ENCODE measurements at regions not wholly inside any gene's neighbourhood (a gene's known extent, or its start where the extent isn't known, plus 50 kb on each side); places are given as distances from the start of the nearest gene placed in this dataset.

- WGBS = 89% methylated on average over 1 of the region's 1 CpG
- DNase-seq (ENCODE audit: low read depth in 6 of 9, low spot score in 9 of 9) = no peak
- H3K27ac ChIP-seq (ENCODE audit: low read depth in 1 of 2, low read length in 1 of 2) = no peak overlapping the region
- no peaks in the 10 kb centered on the region for H3K36me3 ChIP-seq (ENCODE audit: control insufficient read depth in 2 of 2, insufficient read depth in 2 of 2, low read length in 1 of 2)
- H3K4me3 ChIP-seq (ENCODE audit: low read length in 2 of 2) = no peak overlapping the region
- no peaks in the 10 kb centered on the region for H3K27me3 ChIP-seq (ENCODE audit: control insufficient read depth in 2 of 2, insufficient read depth in 1 of 2, low read length in 1 of 2)
- no peaks in the 10 kb centered on the region for H3K9me3 ChIP-seq (ENCODE audit: control insufficient read depth in 2 of 2, insufficient read depth in 1 of 2, low read length in 1 of 2)
- no peaks in the 10 kb centered on the region for H3K4me1 ChIP-seq (ENCODE audit: control insufficient read depth in 2 of 2, insufficient read depth in 2 of 2, low read length in 2 of 2)
Observed at GRCh38 chr13:76717092-76717491, 169.1 kb downstream of the KCTD12 start.

- DNase-seq (ENCODE audit: low read depth in 6 of 9, low spot score in 9 of 9) = no peak
- no peaks in the 10 kb centered on the region for H3K9me3 ChIP-seq (ENCODE audit: control insufficient read depth in 2 of 2, insufficient read depth in 1 of 2, low read length in 1 of 2)
- H3K4me1 ChIP-seq (ENCODE audit: control insufficient read depth in 2 of 2, insufficient read depth in 2 of 2, low read length in 2 of 2) = no peaks in the 10 kb centered on the region
- no peak overlapping the region for H3K27ac ChIP-seq (ENCODE audit: low read depth in 1 of 2, low read length in 1 of 2)
- 96% methylated on average over 5 of the region's 5 CpGs for WGBS
- no peaks in the 10 kb centered on the region for H3K36me3 ChIP-seq (ENCODE audit: control insufficient read depth in 2 of 2, insufficient read depth in 2 of 2, low read length in 1 of 2)
- no peak overlapping the region for H3K4me3 ChIP-seq (ENCODE audit: low read length in 2 of 2)
- no peaks in the 10 kb centered on the region for H3K27me3 ChIP-seq (ENCODE audit: control insufficient read depth in 2 of 2, insufficient read depth in 1 of 2, low read length in 1 of 2)
Observed at GRCh38 chr13:76715621-76716020, 170.6 kb downstream of the KCTD12 start.

GRCh38 chr13:76715075-76715474 is 171.1 kb downstream of the KCTD12 start:
- WGBS = 98% methylated on average over 4 of the region's 4 CpGs
- no peaks in the 10 kb centered on the region for H3K9me3 ChIP-seq (ENCODE audit: control insufficient read depth in 2 of 2, insufficient read depth in 1 of 2, low read length in 1 of 2)
- no peaks in the 10 kb centered on the region for H3K27me3 ChIP-seq (ENCODE audit: control insufficient read depth in 2 of 2, insufficient read depth in 1 of 2, low read length in 1 of 2)
- DNase-seq (ENCODE audit: low read depth in 6 of 9, low spot score in 9 of 9) = no peak
- H3K4me1 ChIP-seq (ENCODE audit: control insufficient read depth in 2 of 2, insufficient read depth in 2 of 2, low read length in 2 of 2) = no peaks in the 10 kb centered on the region
- H3K27ac ChIP-seq (ENCODE audit: low read depth in 1 of 2, low read length in 1 of 2) = no peak overlapping the region
- no peaks in the 10 kb centered on the region for H3K36me3 ChIP-seq (ENCODE audit: control insufficient read depth in 2 of 2, insufficient read depth in 2 of 2, low read length in 1 of 2)
- H3K4me3 ChIP-seq (ENCODE audit: low read length in 2 of 2) = no peak overlapping the region

- 97% methylated on average over 1 of the region's 1 CpG for WGBS
- H3K27me3 ChIP-seq (ENCODE audit: control insufficient read depth in 2 of 2, insufficient read depth in 1 of 2, low read length in 1 of 2) = no peaks in the 10 kb centered on the region
- no peak for DNase-seq (ENCODE audit: low read depth in 6 of 9, low spot score in 9 of 9)
- no peaks in the 10 kb centered on the region for H3K9me3 ChIP-seq (ENCODE audit: control insufficient read depth in 2 of 2, insufficient read depth in 1 of 2, low read length in 1 of 2)
- no peaks in the 10 kb centered on the region for H3K36me3 ChIP-seq (ENCODE audit: control insufficient read depth in 2 of 2, insufficient read depth in 2 of 2, low read length in 1 of 2)
- no peak overlapping the region for H3K4me3 ChIP-seq (ENCODE audit: low read length in 2 of 2)
- H3K4me1 ChIP-seq (ENCODE audit: control insufficient read depth in 2 of 2, insufficient read depth in 2 of 2, low read length in 2 of 2) = no peaks in the 10 kb centered on the region
- no peak overlapping the region for H3K27ac ChIP-seq (ENCODE audit: low read depth in 1 of 2, low read length in 1 of 2)
Observed at GRCh38 chr13:76713280-76713679, 172.9 kb downstream of the KCTD12 start.

GRCh38 chr13:76711550-76712182 is 174.5 kb downstream of the KCTD12 start:
- no peaks in the 10 kb centered on the region for H3K27me3 ChIP-seq (ENCODE audit: control insufficient read depth in 2 of 2, insufficient read depth in 1 of 2, low read length in 1 of 2)
- no peaks in the 10 kb centered on the region for H3K36me3 ChIP-seq (ENCODE audit: control insufficient read depth in 2 of 2, insufficient read depth in 2 of 2, low read length in 1 of 2)
- no peak for DNase-seq (ENCODE audit: low read depth in 6 of 9, low spot score in 9 of 9)
- no peaks in the 10 kb centered on the region for H3K4me1 ChIP-seq (ENCODE audit: control insufficient read depth in 2 of 2, insufficient read depth in 2 of 2, low read length in 2 of 2)
- H3K4me3 ChIP-seq (ENCODE audit: low read length in 2 of 2) = no peak overlapping the region
- H3K9me3 ChIP-seq (ENCODE audit: control insufficient read depth in 2 of 2, insufficient read depth in 1 of 2, low read length in 1 of 2) = no peaks in the 10 kb centered on the region
- 91% methylated on average over 3 of the region's 3 CpGs for WGBS
- H3K27ac ChIP-seq (ENCODE audit: low read depth in 1 of 2, low read length in 1 of 2) = no peak overlapping the region

GRCh38 chr13:76709851-76710250 is 176.4 kb downstream of the KCTD12 start:
- WGBS = 97% methylated on average over 1 of the region's 1 CpG
- Histone ChIP-seq H3K4me1 (ENCODE audit: control insufficient read depth in 2 of 2, insufficient read depth in 2 of 2, low read length in 2 of 2) (no peaks in the 10 kb centered on the region), H3K36me3 (ENCODE audit: control insufficient read depth in 2 of 2, insufficient read depth in 2 of 2, low read length in 1 of 2) (no peaks in the 10 kb centered on the region), H3K27ac (ENCODE audit: low read depth in 1 of 2, low read length in 1 of 2) (no peak overlapping the region), H3K4me3 (ENCODE audit: low read length in 2 of 2) (no peak overlapping the region), H3K27me3 (ENCODE audit: control insufficient read depth in 2 of 2, insufficient read depth in 1 of 2, low read length in 1 of 2) (no peaks in the 10 kb centered on the region), H3K9me3 (ENCODE audit: control insufficient read depth in 2 of 2, insufficient read depth in 1 of 2, low read length in 1 of 2) (no peaks in the 10 kb centered on the region)
- DNase-seq (ENCODE audit: low read depth in 6 of 9, low spot score in 9 of 9) = no peak

GRCh38 chr13:76708138-76708688 is 178.0 kb downstream of the KCTD12 start:
- no peaks in the 10 kb centered on the region for H3K4me1 ChIP-seq (ENCODE audit: control insufficient read depth in 2 of 2, insufficient read depth in 2 of 2, low read length in 2 of 2)
- H3K27me3 ChIP-seq (ENCODE audit: control insufficient read depth in 2 of 2, insufficient read depth in 1 of 2, low read length in 1 of 2) = no peaks in the 10 kb centered on the region
- H3K4me3 ChIP-seq (ENCODE audit: low read length in 2 of 2) = no peak overlapping the region
- no peaks in the 10 kb centered on the region for H3K9me3 ChIP-seq (ENCODE audit: control insufficient read depth in 2 of 2, insufficient read depth in 1 of 2, low read length in 1 of 2)
- WGBS = 97% methylated on average over 6 of the region's 6 CpGs
- no peak overlapping the region for H3K27ac ChIP-seq (ENCODE audit: low read depth in 1 of 2, low read length in 1 of 2)
- DNase-seq (ENCODE audit: low read depth in 6 of 9, low spot score in 9 of 9) = no peak
- no peaks in the 10 kb centered on the region for H3K36me3 ChIP-seq (ENCODE audit: control insufficient read depth in 2 of 2, insufficient read depth in 2 of 2, low read length in 1 of 2)

DNA sequence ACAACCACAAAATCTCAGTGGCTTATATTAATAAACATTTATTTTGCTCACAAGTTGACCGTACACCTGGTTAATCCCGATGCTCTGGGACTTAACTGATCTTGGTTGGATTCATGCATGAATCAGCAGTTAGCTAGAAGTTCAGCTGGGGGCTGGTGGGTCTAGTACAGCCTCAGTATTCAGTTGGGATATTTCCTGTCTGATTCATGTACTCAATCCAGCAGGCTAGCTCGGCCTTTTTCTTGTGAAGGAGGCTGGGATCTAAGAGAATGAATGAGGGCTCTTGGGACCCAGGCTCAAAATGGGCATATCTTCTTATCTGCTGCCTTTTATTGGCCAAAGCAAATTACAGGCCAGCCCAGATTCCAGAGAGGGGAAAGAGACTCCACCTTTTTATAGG is 178.8 kb downstream of the KCTD12 start:
- WGBS = 93% methylated on average over 3 of the region's 3 CpGs
- Histone ChIP-seq H3K4me3 (ENCODE audit: low read length in 2 of 2) (no peak overlapping the region), H3K27ac (ENCODE audit: low read depth in 1 of 2, low read length in 1 of 2) (no peak overlapping the region), H3K36me3 (ENCODE audit: control insufficient read depth in 2 of 2, insufficient read depth in 2 of 2, low read length in 1 of 2) (no peaks in the 10 kb centered on the region), H3K4me1 (ENCODE audit: control insufficient read depth in 2 of 2, insufficient read depth in 2 of 2, low read length in 2 of 2) (no peaks in the 10 kb centered on the region), H3K9me3 (ENCODE audit: control insufficient read depth in 2 of 2, insufficient read depth in 1 of 2, low read length in 1 of 2) (no peaks in the 10 kb centered on the region), H3K27me3 (ENCODE audit: control insufficient read depth in 2 of 2, insufficient read depth in 1 of 2, low read length in 1 of 2) (no peaks in the 10 kb centered on the region)
- DNase-seq (ENCODE audit: low read depth in 6 of 9, low spot score in 9 of 9) = no peak

GRCh38 chr13:76703621-76704288 is 182.4 kb downstream of the KCTD12 start:
- Histone ChIP-seq H3K36me3 (ENCODE audit: control insufficient read depth in 2 of 2, insufficient read depth in 2 of 2, low read length in 1 of 2) (no peaks in the 10 kb centered on the region), H3K4me3 (ENCODE audit: low read length in 2 of 2) (no peak overlapping the region), H3K27me3 (ENCODE audit: control insufficient read depth in 2 of 2, insufficient read depth in 1 of 2, low read length in 1 of 2) (no peaks in the 10 kb centered on the region), H3K9me3 (ENCODE audit: control insufficient read depth in 2 of 2, insufficient read depth in 1 of 2, low read length in 1 of 2) (no peaks in the 10 kb centered on the region), H3K4me1 (ENCODE audit: control insufficient read depth in 2 of 2, insufficient read depth in 2 of 2, low read length in 2 of 2) (no peaks in the 10 kb centered on the region), H3K27ac (ENCODE audit: low read depth in 1 of 2, low read length in 1 of 2) (no peak overlapping the region)
- DNase-seq (ENCODE audit: low read depth in 6 of 9, low spot score in 9 of 9) = no peak
- WGBS = 93% methylated on average over 2 of the region's 2 CpGs

All from thymus (tissue), 11 donors.